ENCODE measurements at regions not wholly inside any gene's neighbourhood (a gene's known extent, or its start where the extent isn't known, plus 50 kb on each side); places are given as distances from the start of the nearest gene placed in this dataset.

GRCh38 chr11:10631761-10632160 is 61.8 kb downstream of the IRAG1 start:
- TF ChIP-seq CTCF (conservative IDR thresholded peaks at IDR 0.05) (no peak), EZH2 (IDR thresholded peaks at IDR 0.05; ENCODE audit: low read depth) (no peak)

Measured in PC-9 (cell line).